Frontal cortex (tissue), 3 donors: ENCODE measurements at regions not wholly inside any gene's neighbourhood (a gene's known extent, or its start where the extent isn't known, plus 50 kb on each side); places are given as distances from the start of the nearest gene placed in this dataset.
"Not testable (repeated sequence)": the region's sequence is repeated elsewhere in the genome, so short reads cannot be mapped to it uniquely, and the experiment has no call there.

ENCODE experiments used
- DNase-seq, 2 donors: peaks; one replicate each; pipeline ENCODE4 v3.0.0; 2012; ENCODE audit warnings: low spot score in 2 of 2
- FAIRE-seq: peaks from 2 replicates; lab custom pipeline; 2012; peaks lifted over from hg19 to GRCh38; lab: Jason Lieb, UNC
- donor health status: control.
- donor health status: control.
- donor health status: control.

- no peak for FAIRE-seq
These were observed 201.3 kb downstream of the HSD17B3 start for GRCh38 chr9:96100385-96101300.

GRCh38 chr9:96090630-96091029 is 211.3 kb downstream of the HSD17B3 start:
- FAIRE-seq, DNase-seq: not testable (repeated sequence)

More at GRCh38 chr9:96100385-96101300, 201.3 kb downstream of the HSD17B3 start:
- DNase-seq: no peak

- FAIRE-seq (no peak), DNase-seq (no peak)
These were observed 212.4 kb downstream of the HSD17B3 start for GRCh38 chr9:96089452-96090085.

GRCh38 chr9:96088510-96088909 is 213.0 kb downstream of the ERCC6L2 start:
- no peak for FAIRE-seq
- DNase-seq: no peak

- no peak for FAIRE-seq
These were observed 212.3 kb downstream of the ERCC6L2 start for GRCh38 chr9:96087669-96088299.

GRCh38 chr9:96086936-96087571 is 211.6 kb downstream of the ERCC6L2 start:
- FAIRE-seq: no peak
- no peak for DNase-seq

More at GRCh38 chr9:96087669-96088299, 212.3 kb downstream of the ERCC6L2 start:
- DNase-seq: no peak

- DNase-seq: no peak
- no peak for FAIRE-seq
These were observed 210.1 kb downstream of the ERCC6L2 start for GRCh38 chr9:96085491-96086143.

GRCh38 chr9:96084331-96084734 is 208.8 kb downstream of the ERCC6L2 start:
- no peak for FAIRE-seq

GRCh38 chr9:96082516-96083232 is 207.2 kb downstream of the ERCC6L2 start:
- DNase-seq: no peak
- FAIRE-seq: no peak

More at GRCh38 chr9:96084331-96084734, 208.8 kb downstream of the ERCC6L2 start:
- no peak for DNase-seq

GRCh38 chr9:96080364-96080763 is 204.9 kb downstream of the ERCC6L2 start:
- FAIRE-seq (no peak), DNase-seq (no peak)

GRCh38 chr9:96079779-96080178 is 204.3 kb downstream of the ERCC6L2 start:
- DNase-seq: no peak
- no peak for FAIRE-seq

GRCh38 chr9:96078897-96079490 is 203.5 kb downstream of the ERCC6L2 start:
- DNase-seq: no peak
- no peak for FAIRE-seq

GRCh38 chr9:96075757-96076156 is 200.3 kb downstream of the ERCC6L2 start:
- no peak for DNase-seq
- no peak for FAIRE-seq

- DNase-seq (no peak), FAIRE-seq (no peak)
These were observed 199.6 kb downstream of the ERCC6L2 start for GRCh38 chr9:96075111-96075510.

- FAIRE-seq (no peak), DNase-seq (no peak)
These were observed 198.3 kb downstream of the ERCC6L2 start for GRCh38 chr9:96073531-96074480.

GRCh38 chr9:96072930-96073329 is 197.4 kb downstream of the ERCC6L2 start:
- DNase-seq (no peak), FAIRE-seq (no peak)

- FAIRE-seq: no peak
- DNase-seq: no peak
These were observed 196.3 kb downstream of the ERCC6L2 start for GRCh38 chr9:96071815-96072124.
